Lower leg skin (tissue), 3 donors: ENCODE measurements at regions not wholly inside any gene's neighbourhood (a gene's known extent, or its start where the extent isn't known, plus 50 kb on each side); places are given as distances from the start of the nearest gene placed in this dataset.

Source experiments
- POLR2A ChIP-seq, 2 donors: fragments of 450-650 bp; IDR thresholded peaks; one replicate each; pipeline ENCODE4 v1.6.1; 2016 to 2017; ENCODE audit warnings: antibody characterized with exemption in 2 of 2, mild to moderate bottlenecking in 1 of 2, moderate library complexity in 1 of 2
- TF ChIP-seq, protein P1 (sequence below), 3 donors: fragments of 450-650 bp; IDR thresholded peaks; one replicate each; pipeline ENCODE4 v1.5.1; 2016; ENCODE audit warnings: antibody characterized with exemption in 3 of 3, mild to moderate bottlenecking in 3 of 3, moderate library complexity in 2 of 3

- TF ChIP-seq, protein P1, sequence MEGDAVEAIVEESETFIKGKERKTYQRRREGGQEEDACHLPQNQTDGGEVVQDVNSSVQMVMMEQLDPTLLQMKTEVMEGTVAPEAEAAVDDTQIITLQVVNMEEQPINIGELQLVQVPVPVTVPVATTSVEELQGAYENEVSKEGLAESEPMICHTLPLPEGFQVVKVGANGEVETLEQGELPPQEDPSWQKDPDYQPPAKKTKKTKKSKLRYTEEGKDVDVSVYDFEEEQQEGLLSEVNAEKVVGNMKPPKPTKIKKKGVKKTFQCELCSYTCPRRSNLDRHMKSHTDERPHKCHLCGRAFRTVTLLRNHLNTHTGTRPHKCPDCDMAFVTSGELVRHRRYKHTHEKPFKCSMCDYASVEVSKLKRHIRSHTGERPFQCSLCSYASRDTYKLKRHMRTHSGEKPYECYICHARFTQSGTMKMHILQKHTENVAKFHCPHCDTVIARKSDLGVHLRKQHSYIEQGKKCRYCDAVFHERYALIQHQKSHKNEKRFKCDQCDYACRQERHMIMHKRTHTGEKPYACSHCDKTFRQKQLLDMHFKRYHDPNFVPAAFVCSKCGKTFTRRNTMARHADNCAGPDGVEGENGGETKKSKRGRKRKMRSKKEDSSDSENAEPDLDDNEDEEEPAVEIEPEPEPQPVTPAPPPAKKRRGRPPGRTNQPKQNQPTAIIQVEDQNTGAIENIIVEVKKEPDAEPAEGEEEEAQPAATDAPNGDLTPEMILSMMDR (IDR thresholded peaks at IDR 0.05) = no peak
- TF ChIP-seq POLR2A (IDR thresholded peaks at IDR 0.05) = no peak
These were observed 477.0 kb downstream of the FOXO1 start for GRCh38 chr13:40189426-40189825.
